IPS-18c (cell line): ENCODE measurements at regions not wholly inside any gene's neighbourhood (a gene's known extent, or its start where the extent isn't known, plus 50 kb on each side); places are given as distances from the start of the nearest gene placed in this dataset.

Experiments used
- H3K4me3 ChIP-seq: 2 replicates; pipeline ENCODE4 v1.7.0; 2013; ENCODE audit warnings: low read depth, mild to moderate bottlenecking, low read length, moderate library complexity; ENCODE audit not compliant: insufficient read depth
- H3K9me3 ChIP-seq: one replicate; pipeline ENCODE4 v1.6.1; 2013; ENCODE audit warnings: mild to moderate bottlenecking, low read length, moderate library complexity; ENCODE audit not compliant: control insufficient read depth, insufficient read depth

DNA sequence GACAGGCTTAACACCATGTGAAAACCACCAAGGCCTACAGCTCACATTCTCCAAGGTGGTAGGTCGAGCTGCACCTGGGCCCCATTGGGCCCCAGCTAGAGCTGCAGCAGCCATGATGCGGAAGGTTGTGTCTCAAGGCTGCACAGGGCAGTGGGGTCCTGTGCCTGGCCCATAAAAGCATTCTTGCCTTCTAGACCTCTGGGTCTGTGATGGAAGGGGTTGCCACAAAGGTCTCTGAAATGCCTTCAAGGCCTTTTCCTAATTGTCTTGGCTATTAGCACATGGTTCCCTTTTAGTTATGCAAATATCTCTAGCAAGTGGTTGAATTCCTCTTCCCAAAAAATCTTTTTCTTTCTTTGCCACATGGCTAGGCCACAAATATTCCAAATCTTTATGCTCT lies 52.5 kb upstream of the C11orf58 start:
- H3K9me3 ChIP-seq: no peaks in the 10 kb centered on the region
- H3K4me3 ChIP-seq: no peak overlapping the region

DNA sequence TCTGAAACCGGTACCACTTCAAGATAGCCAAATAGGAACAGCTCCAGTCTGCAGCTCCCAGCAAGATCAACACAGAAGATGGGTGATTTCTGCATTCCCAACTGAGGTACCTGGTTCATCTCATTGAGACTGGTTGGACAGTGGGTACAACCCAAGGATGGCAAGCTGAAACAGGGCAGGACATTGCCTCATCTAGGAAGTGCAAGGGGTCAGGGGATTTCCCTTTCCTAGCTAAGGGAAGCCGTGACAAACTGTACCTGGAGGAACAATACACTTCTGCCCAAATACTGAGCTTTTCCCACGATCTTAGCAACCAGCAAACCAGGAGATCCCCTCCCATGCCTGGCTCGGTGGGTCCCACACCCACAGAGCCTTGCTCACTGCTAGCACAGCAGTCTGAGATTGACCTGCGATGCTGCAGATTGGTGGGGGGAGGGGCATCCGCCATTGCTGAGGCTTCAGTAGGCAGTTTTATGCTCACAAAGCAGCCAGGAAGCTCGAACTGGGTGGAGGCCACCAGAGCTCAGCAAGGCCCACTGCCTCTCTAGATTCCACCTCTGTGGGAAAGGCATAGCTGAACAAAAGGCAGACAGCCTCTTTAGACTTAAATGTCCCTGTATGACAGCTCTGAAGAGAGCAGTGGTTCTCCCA lies 59.9 kb upstream of the C11orf58 start:
- no peak overlapping the region for H3K4me3 ChIP-seq
- H3K9me3 ChIP-seq: no peaks in the 10 kb centered on the region

DNA sequence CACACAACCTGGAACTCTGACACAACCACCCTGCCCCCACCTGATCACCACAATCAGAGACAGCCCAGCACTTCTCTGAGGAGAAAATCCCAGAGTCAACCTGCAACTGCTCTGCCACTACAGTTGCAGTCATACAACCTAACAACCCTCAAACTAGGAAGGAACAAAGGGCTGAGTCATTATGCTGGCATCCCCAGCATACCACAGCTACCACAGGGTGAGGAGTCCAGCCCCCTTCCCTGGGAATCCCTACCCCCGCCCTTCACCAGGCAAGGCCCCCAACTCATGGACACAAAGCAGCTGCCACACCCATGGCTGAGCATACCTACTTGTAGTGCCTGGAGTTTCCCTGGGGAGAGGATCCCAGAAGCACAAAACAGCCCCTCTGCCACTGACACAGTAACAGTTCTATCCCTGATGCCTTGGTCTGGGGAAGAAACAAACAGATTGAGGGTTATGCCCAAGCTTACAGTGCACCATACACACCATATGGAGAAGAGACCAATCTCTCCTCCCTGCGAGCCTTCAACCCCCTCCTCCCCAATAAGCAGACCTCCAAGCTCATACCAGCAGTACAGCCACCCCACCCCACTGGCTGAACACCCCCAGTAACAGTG lies 68.5 kb upstream of the C11orf58 start:
- Histone ChIP-seq H3K4me3 (no peak overlapping the region), H3K9me3 (peaks cover 3% of the 10 kb centered on the region)

DNA sequence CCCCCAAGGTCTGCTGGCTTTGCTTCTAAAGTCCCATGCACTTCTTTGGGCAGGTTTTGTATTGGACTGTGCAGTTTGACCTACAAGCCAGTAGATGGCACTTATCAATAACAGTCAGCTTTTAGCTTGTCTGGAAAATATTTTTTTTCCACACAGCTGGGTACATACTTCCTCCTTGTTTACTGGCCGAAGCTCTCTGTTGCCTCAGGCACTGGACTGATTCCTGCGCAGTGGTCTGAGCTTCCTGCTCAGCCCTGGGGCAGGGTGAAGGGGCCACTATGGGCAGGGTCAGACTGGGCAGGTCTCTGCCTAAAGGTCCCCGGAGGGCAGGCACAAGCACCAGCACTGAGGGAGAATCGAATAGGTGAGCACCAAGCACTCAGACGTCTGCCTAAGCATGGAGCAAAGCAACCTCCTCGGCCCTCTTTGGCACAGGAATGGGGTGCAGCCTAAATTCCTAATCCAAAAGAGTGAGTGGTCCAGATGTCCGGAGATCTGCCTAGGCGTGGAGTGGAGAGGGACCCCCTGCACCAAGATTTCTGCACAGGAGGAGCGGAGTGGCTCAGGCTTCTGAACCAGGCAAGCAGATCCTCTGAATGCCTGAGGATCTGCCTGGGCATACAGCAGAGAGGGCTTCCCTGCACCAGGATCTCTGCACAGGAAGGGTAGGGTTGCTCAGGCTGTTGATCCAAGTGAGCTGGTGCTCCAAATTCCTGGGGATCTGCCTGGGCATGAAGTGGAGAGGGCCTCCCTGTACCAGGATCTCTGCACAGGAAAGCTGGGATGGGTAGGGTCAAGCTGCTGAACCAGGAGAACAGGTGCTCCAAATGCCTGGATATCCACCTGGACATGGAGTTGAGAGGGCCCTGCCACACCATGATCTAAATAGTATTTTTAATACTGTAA lies 105.9 kb upstream of the C11orf58 start:
- Histone ChIP-seq H3K4me3 (no peak overlapping the region), H3K9me3 (peaks cover 5% of the 10 kb centered on the region)

DNA sequence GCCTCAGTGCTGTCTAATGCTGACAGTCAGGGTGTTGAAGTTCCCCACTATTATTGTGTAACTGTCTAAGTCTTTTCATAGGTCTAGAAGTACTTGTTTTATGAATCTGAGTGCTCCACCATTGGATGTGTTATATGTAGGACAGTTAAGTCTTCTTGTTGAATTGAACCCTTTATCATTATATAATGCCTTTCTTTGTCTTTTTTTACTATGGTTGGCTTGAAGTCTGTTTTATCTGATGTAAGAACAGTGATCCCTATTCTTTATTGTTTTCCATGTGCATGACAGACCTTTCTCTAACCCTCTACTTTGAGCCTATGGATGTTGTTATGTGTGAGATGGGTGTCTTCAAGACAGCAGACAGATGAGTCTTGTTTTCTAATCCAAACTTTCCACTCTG lies 107.8 kb upstream of the C11orf58 start:
- Histone ChIP-seq H3K4me3 (no peak overlapping the region), H3K9me3 (peaks cover 1% of the 10 kb centered on the region)

DNA sequence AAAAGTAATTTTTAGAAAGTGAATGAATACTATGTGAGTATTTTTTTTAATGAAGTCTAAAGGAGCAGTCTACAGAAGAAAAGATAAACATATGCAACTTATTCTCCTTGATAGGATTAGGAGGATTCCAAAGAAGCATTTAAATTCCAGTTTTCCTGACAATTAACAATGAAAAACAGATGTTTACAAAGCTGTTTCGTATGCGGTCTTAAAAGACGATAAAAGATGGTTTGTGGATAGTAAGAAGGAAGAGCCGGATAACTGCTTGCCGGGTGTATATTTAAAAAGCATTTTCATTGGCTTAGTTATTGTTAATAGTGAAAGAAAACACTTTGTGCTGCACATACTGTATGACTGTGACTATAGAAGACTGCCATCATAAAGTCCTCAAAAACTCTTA lies 120.0 kb upstream of the C11orf58 start:
- no peak overlapping the region for H3K4me3 ChIP-seq
- H3K9me3 ChIP-seq: no peaks in the 10 kb centered on the region

DNA sequence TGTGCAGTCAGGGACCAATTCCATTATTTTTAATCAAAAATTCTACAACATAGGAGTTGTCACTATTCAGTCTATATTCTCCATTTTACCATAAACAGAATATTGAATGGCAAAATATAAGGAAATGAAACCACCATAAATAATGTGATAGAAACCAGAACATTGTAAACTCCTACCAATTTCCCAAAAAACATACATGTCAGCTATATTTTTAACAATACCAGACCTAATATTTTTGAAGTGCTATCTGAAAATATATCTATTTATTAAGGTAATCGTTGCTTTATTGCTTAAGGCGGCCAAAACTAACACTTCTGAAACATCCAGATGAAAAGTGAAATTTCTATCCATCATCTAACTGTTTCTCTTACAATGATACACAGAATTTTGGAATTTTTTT lies 123.0 kb upstream of the C11orf58 start:
- Histone ChIP-seq H3K9me3 (no peaks in the 10 kb centered on the region), H3K4me3 (no peak overlapping the region)

DNA sequence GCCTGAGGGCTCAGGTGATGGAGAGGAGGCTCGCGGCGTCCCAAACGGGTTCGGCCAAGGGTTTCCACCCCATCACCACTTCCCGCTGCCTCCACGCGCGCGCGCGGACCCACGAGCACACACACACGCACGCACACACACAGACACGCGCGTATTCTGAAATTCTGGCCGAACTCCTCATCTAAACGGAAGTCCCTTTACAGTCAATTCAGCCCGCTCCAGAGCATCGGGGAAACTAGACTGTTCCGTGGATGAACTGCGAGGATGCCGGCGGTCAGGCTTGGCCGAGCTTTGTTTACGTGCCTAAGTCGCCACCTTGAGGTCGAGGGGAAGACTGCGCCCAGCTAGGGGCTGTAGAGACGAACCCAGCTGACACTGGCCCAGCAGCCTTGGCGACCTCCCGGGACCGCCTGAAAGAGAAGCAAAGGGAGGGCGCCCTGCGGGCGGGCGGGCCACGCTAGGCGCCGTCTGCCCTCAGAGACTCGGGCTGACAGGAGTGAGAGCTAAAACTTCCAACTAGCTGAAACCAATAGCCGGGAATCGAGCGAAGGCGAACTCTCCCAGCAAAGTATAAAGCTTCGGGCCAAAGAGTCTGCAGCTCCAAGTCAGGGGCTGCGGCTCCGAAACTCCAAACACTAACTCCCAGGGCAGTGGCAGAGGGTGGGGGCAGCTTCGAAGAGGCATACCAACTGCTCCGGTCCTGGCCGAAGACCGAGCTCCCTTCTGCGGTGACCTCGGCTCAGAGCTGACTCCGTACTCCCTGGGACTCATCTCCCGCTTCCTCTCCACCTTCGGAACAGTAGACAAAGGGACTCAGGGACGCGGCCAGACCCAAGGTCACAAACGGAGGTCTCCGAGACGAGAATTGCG lies 124.7 kb upstream of the C11orf58 start:
- H3K9me3 ChIP-seq: no peaks in the 10 kb centered on the region
- H3K4me3 ChIP-seq: peak overlapping the region; percentile 52

DNA sequence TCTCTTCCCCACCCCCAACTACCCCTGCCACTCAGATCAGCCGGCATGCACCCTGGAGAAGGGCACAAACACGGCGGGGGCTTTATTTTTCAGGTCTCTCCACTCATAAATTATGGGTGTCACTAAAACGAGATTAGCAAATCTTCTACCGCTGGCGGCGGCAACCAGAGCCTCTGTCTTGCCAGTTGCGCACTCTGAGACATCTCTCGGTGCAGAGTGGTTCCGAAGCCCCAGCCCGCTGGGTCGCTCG lies 125.3 kb upstream of the C11orf58 start:
- Histone ChIP-seq H3K4me3 (peak overlapping the region; percentile 52), H3K9me3 (no peaks in the 10 kb centered on the region)

DNA sequence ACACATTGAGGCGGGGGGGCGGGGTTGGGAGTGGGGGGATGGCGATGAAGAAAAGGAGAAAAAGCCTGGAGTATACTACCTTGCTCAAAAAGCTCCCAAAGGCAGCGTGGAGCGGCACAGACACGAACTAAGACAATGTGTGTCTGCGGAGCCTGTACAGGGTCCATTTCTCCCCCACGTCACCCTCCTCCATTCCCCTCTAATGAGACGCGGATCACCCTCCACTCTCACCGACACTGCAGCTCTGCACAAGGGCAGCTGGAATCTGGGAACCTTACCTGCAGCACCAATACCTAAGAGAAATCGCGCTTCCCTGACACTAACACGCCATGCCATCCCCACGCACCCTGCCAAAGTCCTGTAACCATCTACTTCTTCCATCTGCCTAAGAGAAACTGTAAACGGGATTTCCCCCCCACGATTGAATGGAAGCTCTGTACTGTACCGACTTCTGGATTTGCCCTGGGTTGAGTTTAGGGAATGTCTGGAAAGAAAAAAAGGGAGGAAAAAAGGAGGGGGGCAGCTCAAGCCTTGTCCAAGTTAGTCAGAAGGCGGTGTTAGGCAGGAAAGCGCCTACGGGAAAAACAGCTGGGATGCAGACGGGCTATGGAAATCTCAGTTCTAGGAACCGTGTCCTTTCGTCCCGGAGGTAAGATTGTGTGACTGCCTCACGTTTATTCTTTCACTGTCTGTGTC lies 125.7 kb upstream of the C11orf58 start:
- no peaks in the 10 kb centered on the region for H3K9me3 ChIP-seq
- peak overlapping the region; percentile 52 for H3K4me3 ChIP-seq

DNA sequence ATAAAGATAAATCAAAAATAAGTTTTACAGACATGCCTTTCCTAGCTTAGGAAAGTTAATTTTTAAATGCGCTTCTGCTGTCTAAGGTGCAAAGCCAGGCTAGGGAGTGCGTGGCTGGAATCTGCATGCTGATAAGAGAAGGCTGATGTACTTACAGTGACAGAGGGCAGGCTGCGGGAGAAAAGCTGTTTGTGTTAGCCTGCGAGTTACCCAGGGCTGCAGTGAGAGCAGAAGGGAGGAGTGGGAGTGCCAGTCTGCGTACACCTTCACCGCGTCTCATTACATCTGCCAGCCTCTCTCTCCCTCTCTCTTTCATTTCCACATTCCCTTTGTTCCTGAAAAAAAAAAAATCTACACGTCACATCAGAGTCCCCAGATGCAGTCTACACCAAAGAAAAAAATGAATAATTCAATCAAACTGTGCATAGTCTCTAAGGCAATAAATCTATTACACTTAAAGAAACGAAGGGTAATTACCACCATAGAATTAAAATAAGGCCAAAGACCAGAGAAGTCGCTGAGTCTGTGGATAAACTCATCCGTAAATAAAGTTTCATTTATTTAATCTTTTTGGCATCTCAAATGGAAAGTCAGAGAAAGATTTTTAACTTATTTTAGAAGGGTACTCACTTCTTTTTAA lies 126.4 kb upstream of the C11orf58 start:
- H3K9me3 ChIP-seq: no peaks in the 10 kb centered on the region
- H3K4me3 ChIP-seq: no peak overlapping the region

DNA sequence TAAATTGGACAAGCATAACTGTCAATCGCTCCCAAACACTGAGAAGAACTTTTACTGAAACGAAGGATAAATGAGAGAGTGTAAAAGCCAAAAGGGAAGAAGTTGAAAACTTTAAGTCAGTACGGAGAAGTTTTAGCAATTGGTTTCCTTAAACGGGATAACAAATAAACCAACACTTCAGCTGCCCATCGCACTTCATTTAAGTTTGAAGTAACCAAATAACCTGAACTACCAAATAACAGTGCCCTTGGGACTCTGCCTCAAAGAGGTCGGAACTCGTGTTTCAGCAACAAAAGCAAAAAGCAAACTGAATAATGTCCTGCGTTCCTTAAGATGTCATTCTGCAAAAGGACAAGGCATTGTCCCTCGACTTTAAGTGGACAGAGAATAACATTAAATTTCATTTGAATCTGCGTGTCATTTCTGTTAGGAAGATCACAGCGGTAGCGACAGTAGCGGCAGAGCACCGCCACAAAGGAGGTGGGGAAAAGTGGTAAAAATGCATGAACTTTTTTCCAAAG lies 127.0 kb upstream of the C11orf58 start:
- Histone ChIP-seq H3K4me3 (no peak overlapping the region), H3K9me3 (no peaks in the 10 kb centered on the region)

DNA sequence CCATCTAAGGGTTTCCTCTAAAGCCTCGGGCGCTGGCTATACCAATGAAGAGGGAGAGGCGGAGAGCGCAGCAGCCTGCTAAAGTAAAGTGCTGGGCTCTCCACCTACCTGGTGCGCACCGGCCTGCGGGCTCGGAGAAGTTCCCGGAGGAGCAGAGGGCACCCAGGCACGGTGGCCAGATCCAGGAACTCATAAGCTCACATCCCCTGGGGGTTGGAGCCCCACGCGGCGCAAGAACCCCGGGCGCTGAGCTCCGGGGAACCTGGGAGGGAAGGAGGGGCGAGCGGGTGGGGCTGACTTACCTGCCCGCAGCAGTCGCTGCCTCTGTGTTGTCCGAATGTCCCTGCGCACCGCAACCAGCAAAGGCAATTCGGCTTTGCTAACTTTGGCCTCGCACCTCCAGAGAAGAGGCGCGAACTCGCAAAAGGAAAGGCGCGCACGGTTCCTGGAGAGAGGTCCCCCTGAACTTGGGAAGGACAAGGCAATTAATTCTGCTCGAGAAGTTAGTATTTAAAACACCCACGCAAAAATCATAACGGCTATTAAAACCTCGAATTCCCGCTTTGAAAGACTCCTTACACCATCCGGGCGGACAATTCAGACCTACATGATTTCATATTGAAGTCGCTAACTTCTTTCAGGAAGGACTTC lies 127.6 kb upstream of the C11orf58 start:
- Histone ChIP-seq H3K4me3 (no peak overlapping the region; the same call in 1 of the 2 replicates), H3K9me3 (no peaks in the 10 kb centered on the region)

DNA sequence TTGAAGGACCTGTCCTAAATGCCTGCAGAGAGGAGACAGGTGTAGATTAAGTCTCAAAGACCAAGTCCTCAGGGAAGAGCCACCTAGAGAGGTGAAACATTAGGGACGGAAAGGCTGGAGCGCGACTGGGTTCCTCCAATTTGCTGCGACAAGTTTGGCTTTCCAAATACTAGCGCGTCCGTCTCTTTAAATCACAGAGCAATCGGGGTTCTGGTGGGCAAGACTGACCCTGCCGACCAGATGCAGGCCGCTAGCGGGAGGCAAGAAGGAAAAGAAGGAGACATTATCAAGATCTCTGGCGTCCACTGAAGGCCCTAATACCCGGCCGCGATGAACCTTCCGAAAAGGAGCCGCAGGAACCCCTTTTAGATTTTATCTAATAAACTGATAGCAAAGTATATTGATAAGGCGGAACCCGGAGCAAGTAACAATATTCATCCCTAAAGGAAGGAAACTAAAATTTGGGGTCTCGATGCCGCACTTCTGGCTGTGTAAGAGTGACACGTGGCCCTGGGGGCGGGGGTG lies 128.2 kb upstream of the C11orf58 start:
- H3K4me3 ChIP-seq: peak overlapping the region; percentile 4; the same call in 1 of the 2 replicates
- H3K9me3 ChIP-seq: no peaks in the 10 kb centered on the region

DNA sequence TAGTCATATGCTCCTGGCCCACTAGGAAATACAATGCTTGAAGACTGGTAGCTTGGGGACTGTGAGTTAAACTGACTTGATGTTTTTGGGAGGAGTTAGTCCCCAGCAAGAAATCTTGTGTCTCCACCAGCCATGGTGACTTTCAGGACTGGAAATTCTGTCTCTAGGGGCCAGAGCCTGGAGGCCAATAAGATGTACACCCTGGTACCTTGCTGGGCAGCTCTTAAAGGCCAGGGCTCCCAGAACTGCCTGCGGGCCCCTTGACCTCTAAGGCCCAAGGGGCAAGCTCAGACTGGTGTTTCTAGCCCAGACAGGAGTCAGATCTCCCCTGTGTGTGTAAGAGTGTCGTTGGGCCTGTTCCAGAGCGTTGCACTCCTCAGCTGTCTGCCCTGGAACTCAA lies 128.7 kb upstream of the C11orf58 start:
- H3K9me3 ChIP-seq: no peaks in the 10 kb centered on the region
- H3K4me3 ChIP-seq: no peak overlapping the region
